SU-DHL-6 (cell line): ENCODE measurements at regions not wholly inside any gene's neighbourhood (a gene's known extent, or its start where the extent isn't known, plus 50 kb on each side); places are given as distances from the start of the nearest gene placed in this dataset.

ENCODE experiments used
- CTCF ChIP-seq: fragments of 200-600 bp; sonication (generic); IDR thresholded peaks from one replicate; pipeline ENCODE4 v1.5.1; 2017; ENCODE audit warnings: antibody characterized with exemption, mild to moderate bottlenecking, low read length, moderate library complexity; ENCODE audit not compliant: insufficient read depth, poor library complexity, severe bottlenecking
- EZH2phosphoT487 ChIP-seq: fragments of 200-600 bp; sonication (generic), shearing (Covaris generic); conservative IDR thresholded peaks from 2 replicates; pipeline ENCODE4 v1.6.1; 2018; ENCODE audit warnings: mild to moderate bottlenecking, antibody characterized with exemption, low read length, moderate library complexity, mixed read lengths

GRCh38 chr7:128189231-128189930 is 51.7 kb upstream of the LEP start:
- TF ChIP-seq CTCF (no peak), EZH2phosphoT487 (no peak)
